Fibroblast of mammary gland (primary cell): ENCODE measurements at regions not wholly inside any gene's neighbourhood (a gene's known extent, or its start where the extent isn't known, plus 50 kb on each side); places are given as distances from the start of the nearest gene placed in this dataset.

Experiments
- DNase-seq: peaks from one replicate; pipeline ENCODE4 v3.0.0-alpha.2; 2010; ENCODE audit warnings: low read depth
- H3K4me3 ChIP-seq: 2 replicates; pipeline ENCODE4 v1.5.1; 2011; ENCODE audit warnings: low read depth, mild to moderate bottlenecking, low read length, moderate library complexity; ENCODE audit not compliant: control insufficient read depth
- TF ChIP-seq, protein P1 (sequence below): conservative IDR thresholded peaks from 2 replicates; pipeline ENCODE4 v1.5.1; 2011; ENCODE audit warnings: low read depth, low read length, inconsistent platforms; ENCODE audit not compliant: control insufficient read depth, insufficient read depth

DNA sequence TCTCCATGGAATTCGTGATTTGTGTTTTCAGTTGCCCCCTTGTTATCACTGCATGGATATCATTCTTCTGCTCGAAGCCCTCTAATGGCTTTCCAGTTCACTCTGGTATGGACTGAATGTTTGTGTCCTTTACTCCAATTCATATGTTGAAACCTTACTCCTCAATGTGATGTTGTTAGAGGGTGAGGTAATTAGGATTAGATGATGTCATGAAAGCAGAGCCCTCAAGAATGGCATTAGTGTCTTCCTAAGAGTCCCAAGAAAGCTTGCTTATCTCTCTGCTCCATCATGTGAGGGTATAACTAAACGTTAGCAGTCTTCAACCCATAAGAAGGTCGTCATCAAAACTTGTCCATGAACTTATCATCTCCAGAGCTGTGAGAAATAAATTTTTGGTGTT lies 1626.3 kb upstream of the MIR17HG start:
- no peak for DNase-seq
- TF ChIP-seq, protein P1, sequence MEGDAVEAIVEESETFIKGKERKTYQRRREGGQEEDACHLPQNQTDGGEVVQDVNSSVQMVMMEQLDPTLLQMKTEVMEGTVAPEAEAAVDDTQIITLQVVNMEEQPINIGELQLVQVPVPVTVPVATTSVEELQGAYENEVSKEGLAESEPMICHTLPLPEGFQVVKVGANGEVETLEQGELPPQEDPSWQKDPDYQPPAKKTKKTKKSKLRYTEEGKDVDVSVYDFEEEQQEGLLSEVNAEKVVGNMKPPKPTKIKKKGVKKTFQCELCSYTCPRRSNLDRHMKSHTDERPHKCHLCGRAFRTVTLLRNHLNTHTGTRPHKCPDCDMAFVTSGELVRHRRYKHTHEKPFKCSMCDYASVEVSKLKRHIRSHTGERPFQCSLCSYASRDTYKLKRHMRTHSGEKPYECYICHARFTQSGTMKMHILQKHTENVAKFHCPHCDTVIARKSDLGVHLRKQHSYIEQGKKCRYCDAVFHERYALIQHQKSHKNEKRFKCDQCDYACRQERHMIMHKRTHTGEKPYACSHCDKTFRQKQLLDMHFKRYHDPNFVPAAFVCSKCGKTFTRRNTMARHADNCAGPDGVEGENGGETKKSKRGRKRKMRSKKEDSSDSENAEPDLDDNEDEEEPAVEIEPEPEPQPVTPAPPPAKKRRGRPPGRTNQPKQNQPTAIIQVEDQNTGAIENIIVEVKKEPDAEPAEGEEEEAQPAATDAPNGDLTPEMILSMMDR, result no peak
- no peak overlapping the region for H3K4me3 ChIP-seq

DNA sequence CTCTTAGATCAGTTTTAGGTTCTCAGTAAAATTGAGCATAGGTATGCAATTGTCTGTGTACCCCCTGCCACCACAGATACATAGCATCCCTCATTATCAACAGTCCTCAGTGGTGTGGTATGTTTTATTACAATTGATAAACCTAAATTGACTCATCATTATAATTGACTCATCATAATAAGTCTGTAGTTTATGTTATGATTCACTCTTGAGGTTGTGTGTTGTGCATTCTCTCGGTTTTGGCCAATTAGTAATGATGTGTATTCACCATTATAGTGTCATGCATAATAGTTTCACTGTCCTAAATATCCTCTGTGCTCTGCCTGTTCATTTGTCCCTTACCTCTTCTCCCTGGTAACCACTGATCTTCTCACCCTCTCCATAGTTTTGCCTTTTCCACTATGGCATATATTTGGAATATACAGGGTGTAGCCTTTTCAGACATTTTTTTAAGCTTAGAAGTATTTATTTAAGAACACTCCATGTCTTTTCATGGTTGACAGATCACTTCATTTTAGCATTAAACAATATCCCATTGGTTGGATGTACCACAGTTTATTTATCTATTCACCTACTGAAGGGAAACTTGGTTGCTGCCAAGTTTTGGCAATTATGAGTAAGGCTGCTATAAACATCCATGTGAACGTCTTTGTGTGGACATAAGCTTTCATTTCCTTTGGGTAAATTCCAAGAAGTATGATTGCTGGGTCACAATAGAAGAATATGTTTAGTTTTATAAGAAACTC lies 1620.6 kb upstream of the MIR17HG start:
- DNase-seq, result peak; percentile 66
- TF ChIP-seq, protein P1, result no peak
- H3K4me3 ChIP-seq, result no peak overlapping the region

GRCh38 chr13:89733829-89734228 lies 1613.7 kb upstream of the MIR17HG start:
- TF ChIP-seq, protein P1, result no peak
- no peak overlapping the region for H3K4me3 ChIP-seq
- DNase-seq, result no peak

DNA sequence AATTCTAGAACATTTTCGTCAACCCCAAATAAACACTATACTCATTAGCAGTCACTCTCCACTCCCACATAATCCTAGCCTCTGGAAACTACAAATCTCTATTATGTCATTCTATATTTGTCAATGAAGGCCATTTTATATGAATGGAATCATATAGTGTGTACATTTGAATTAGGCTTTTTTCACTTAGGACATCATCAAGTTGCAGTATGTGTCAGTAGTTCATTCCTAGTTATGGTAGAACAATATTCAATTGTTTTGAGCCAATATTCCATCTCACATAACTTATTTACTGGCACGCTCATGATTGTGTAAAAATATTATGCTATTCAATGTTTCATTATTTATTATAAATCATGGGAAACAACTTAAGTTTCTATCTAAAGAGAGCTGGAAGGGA lies 1610.4 kb upstream of the MIR17HG start:
- DNase-seq, result no peak
- TF ChIP-seq, protein P1, result no peak
- no peak overlapping the region for H3K4me3 ChIP-seq

- TF ChIP-seq, protein P1, result no peak
- DNase-seq, result no peak
- H3K4me3 ChIP-seq, result no peak overlapping the region
Observed at GRCh38 chr13:89738072-89738471, 1609.4 kb upstream of the MIR17HG start.

- TF ChIP-seq, protein P1, result no peak
- H3K4me3 ChIP-seq, result no peak overlapping the region
- no peak for DNase-seq
Observed at GRCh38 chr13:89740994-89741685, 1606.3 kb upstream of the MIR17HG start.
